Upper lobe of right lung (tissue), 1 donor: ENCODE measurements at regions not wholly inside any gene's neighbourhood (a gene's known extent, or its start where the extent isn't known, plus 50 kb on each side); places are given as distances from the start of the nearest gene placed in this dataset.
A peak's percentile ranks its signal among the peaks of the same experiment; 100 is the strongest.

Source experiments
- ATAC-seq: fragments of 200-7000 bp; cut with Tn5 transposase; one replicate; pipeline ENCODE4 v1.9.1; 2020; ENCODE audit warnings: mild to moderate bottlenecking, moderate library complexity
- DNase-seq: peaks from one replicate; pipeline ENCODE4 v3.0.0-alpha.2; 2020
- H3K27ac ChIP-seq: fragments of 200-600 bp; one replicate; pipeline ENCODE4 v1.8.0; 2022
- H3K27me3 ChIP-seq: fragments of 200-600 bp; one replicate; pipeline ENCODE4 v1.8.0; 2022; ENCODE audit warnings: mild to moderate bottlenecking
- H3K36me3 ChIP-seq: fragments of 200-600 bp; one replicate; pipeline ENCODE4 v1.8.0; 2022
- H3K4me1 ChIP-seq: fragments of 200-600 bp; one replicate; pipeline ENCODE4 v1.8.0; 2022
- H3K4me3 ChIP-seq: fragments of 200-600 bp; one replicate; pipeline ENCODE4 v1.8.0; 2022; ENCODE audit warnings: mild to moderate bottlenecking
- H3K9me3 ChIP-seq: fragments of 200-600 bp; one replicate; pipeline ENCODE4 v1.8.0; 2022
- CTCF ChIP-seq: fragments of 200-600 bp; IDR thresholded peaks from one replicate; pipeline ENCODE4 v1.8.0; 2022; ENCODE audit warnings: antibody characterized with exemption
- intact Hi-C: fragments of 100-400 bp; cut with DNase I; formaldehyde crosslinking; loops from one replicate; pipeline ENCODE4 v1.11.0; 2022
- donor health status: DM: no; HTN: yes; CAD: no; lungs with severe emphysema.

DNA sequence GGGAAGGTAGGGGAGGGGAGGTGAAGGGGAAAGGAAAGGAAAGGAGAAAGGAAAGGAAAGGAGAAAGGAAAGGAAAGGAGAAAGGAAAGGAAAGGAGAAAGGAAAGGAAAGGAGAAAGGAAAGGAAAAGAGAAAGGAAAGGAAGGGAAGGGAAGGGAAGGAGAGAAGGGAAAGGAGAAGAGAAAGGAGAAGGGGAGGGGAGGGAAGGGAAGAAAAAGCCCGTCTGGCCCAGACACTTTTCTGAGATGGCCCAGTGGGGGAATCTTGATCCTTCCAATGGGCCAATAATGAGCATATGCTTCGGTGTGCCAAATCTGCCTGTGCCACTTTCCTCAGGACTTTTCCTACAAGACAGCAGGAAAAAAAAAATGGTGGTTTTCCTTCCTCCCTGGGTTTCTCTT lies 64.5 kb downstream of the CH25H start:
- H3K36me3 ChIP-seq: no peaks in the 10 kb centered on the region
- intact Hi-C loops: no loop called here
- no peaks in the 10 kb centered on the region for H3K9me3 ChIP-seq
- H3K4me3 ChIP-seq: no peak overlapping the region
- H3K27ac ChIP-seq: no peak overlapping the region
- no peaks in the 10 kb centered on the region for H3K4me1 ChIP-seq
- DNase-seq (no peak), ATAC-seq (no peak)
- no peak for TF ChIP-seq CTCF
- no peaks in the 10 kb centered on the region for H3K27me3 ChIP-seq

GRCh38 chr10:89138755-89139490 lies 68.2 kb downstream of the CH25H start:
- Histone ChIP-seq H3K4me3 (no peak overlapping the region), H3K27ac (no peak overlapping the region), H3K27me3 (no peaks in the 10 kb centered on the region), H3K36me3 (no peaks in the 10 kb centered on the region), H3K9me3 (no peaks in the 10 kb centered on the region), H3K4me1 (no peaks in the 10 kb centered on the region)
- intact Hi-C loops: no loop called here
- DNase-seq (no peak), ATAC-seq (no peak)
- no peak for TF ChIP-seq CTCF

- no peak overlapping the region for H3K27ac ChIP-seq
- no peaks in the 10 kb centered on the region for H3K4me1 ChIP-seq
- peak; percentile 50 for ATAC-seq
- H3K4me3 ChIP-seq: no peak overlapping the region
- no peak for DNase-seq
- intact Hi-C loops: no loop called here
- no peak for TF ChIP-seq CTCF
- H3K27me3 ChIP-seq: no peaks in the 10 kb centered on the region
- no peaks in the 10 kb centered on the region for H3K36me3 ChIP-seq
- H3K9me3 ChIP-seq: no peaks in the 10 kb centered on the region
Measured at GRCh38 chr10:89134963-89135362, 72.2 kb downstream of the CH25H start.

- intact Hi-C loops: no loop called here
- no peak for TF ChIP-seq CTCF
Measured at GRCh38 chr10:89129911-89130310, 77.2 kb downstream of the CH25H start.

GRCh38 chr10:89122433-89123051 lies 84.6 kb downstream of the CH25H start:
- Histone ChIP-seq H3K4me3 (no peak overlapping the region), H3K4me1 (peaks cover 6% of the 10 kb centered on the region), H3K9me3 (no peaks in the 10 kb centered on the region), H3K36me3 (no peaks in the 10 kb centered on the region), H3K27me3 (no peaks in the 10 kb centered on the region), H3K27ac (peak overlapping the region; percentile 56)
- intact Hi-C loops: no loop called here
- DNase-seq (no peak), ATAC-seq (peak; percentile 87)
- no peak for TF ChIP-seq CTCF

More at GRCh38 chr10:89129911-89130310, 77.2 kb downstream of the CH25H start:
- ATAC-seq (peak; percentile 87), DNase-seq (no peak)
- Histone ChIP-seq H3K4me1 (no peaks in the 10 kb centered on the region), H3K36me3 (no peaks in the 10 kb centered on the region), H3K4me3 (no peak overlapping the region), H3K27ac (no peak overlapping the region), H3K27me3 (no peaks in the 10 kb centered on the region), H3K9me3 (no peaks in the 10 kb centered on the region)
